Vagina (tissue), 2 donors: ENCODE measurements at regions not wholly inside any gene's neighbourhood (a gene's known extent, or its start where the extent isn't known, plus 50 kb on each side); places are given as distances from the start of the nearest gene placed in this dataset.

ENCODE experiments used
- DNase-seq, 2 donors: peaks; one replicate each; pipeline ENCODE4 v3.0.0-alpha.2; 2017; ENCODE audit errors: extremely low spot score in 2 of 2
- H3K27ac ChIP-seq: fragments of 200-600 bp; sonication (generic); one replicate; pipeline ENCODE4 v1.5.1; 2019
- H3K27me3 ChIP-seq: fragments of 200-600 bp; sonication (generic); one replicate; pipeline ENCODE4 v1.5.1; 2019
- H3K36me3 ChIP-seq, 2 donors: fragments of 200-600 bp; sonication (generic); one replicate each; pipeline ENCODE4 v1.5.1; 2017 to 2019
- H3K4me1 ChIP-seq: fragments of 200-600 bp; sonication (generic); one replicate; pipeline ENCODE4 v1.5.1; 2019
- H3K4me3 ChIP-seq, 2 donors: fragments of 200-600 bp; sonication (generic); 1 replicate in 1 of 2; 2 replicates in 1 of 2; pipeline ENCODE4 v1.5.1; 2016 to 2019
- H3K9me3 ChIP-seq: fragments of 200-600 bp; sonication (generic); one replicate; pipeline ENCODE4 v1.5.1; 2019
- POLR2A ChIP-seq, 2 donors: fragments of 450-650 bp; IDR thresholded peaks; one replicate each; pipeline ENCODE4 v1.6.1; 2017; ENCODE audit warnings: antibody characterized with exemption in 2 of 2, mild to moderate bottlenecking in 2 of 2, moderate library complexity in 2 of 2
- POLR2AphosphoS5 ChIP-seq, 2 donors: sonication (generic); formaldehyde crosslinking; IDR thresholded peaks; one replicate each; pipeline ENCODE4 v1.9.0; 2017; ENCODE audit warnings: antibody characterized with exemption in 2 of 2, mild to moderate bottlenecking in 2 of 2, low read depth in 1 of 2; ENCODE audit not compliant: insufficient read depth in 1 of 2
- intact Hi-C: fragments of 100-400 bp; cut with DNase I; formaldehyde crosslinking; loops from one replicate; pipeline ENCODE4 v1.15.1; 2023
- TF ChIP-seq, protein P1 (sequence below), 3 experiments: fragments of 450-650 bp in 2 of 3; fragments of 200-600 bp in 1 of 3; sonication (generic) in 1 of 3; IDR thresholded peaks; one replicate each; pipeline ENCODE4 v1.5.1; 2017 to 2019; ENCODE audit warnings: antibody characterized with exemption in 3 of 3, mild to moderate bottlenecking in 2 of 3, moderate library complexity in 2 of 3

GRCh38 chr14:87185961-87186560, 806.9 kb downstream of the GALC start:
- no peaks in the 10 kb centered on the region for H3K27me3 ChIP-seq
- no peak for TF ChIP-seq POLR2A (IDR thresholded peaks at IDR 0.05)
- no peak for TF ChIP-seq POLR2AphosphoS5 (IDR thresholded peaks at IDR 0.05; ENCODE audit: insufficient read depth in 1 of 2, low read depth in 1 of 2)
- TF ChIP-seq, protein P1, sequence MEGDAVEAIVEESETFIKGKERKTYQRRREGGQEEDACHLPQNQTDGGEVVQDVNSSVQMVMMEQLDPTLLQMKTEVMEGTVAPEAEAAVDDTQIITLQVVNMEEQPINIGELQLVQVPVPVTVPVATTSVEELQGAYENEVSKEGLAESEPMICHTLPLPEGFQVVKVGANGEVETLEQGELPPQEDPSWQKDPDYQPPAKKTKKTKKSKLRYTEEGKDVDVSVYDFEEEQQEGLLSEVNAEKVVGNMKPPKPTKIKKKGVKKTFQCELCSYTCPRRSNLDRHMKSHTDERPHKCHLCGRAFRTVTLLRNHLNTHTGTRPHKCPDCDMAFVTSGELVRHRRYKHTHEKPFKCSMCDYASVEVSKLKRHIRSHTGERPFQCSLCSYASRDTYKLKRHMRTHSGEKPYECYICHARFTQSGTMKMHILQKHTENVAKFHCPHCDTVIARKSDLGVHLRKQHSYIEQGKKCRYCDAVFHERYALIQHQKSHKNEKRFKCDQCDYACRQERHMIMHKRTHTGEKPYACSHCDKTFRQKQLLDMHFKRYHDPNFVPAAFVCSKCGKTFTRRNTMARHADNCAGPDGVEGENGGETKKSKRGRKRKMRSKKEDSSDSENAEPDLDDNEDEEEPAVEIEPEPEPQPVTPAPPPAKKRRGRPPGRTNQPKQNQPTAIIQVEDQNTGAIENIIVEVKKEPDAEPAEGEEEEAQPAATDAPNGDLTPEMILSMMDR (IDR thresholded peaks at IDR 0.05), result no peak
- H3K4me1 ChIP-seq, result no peaks in the 10 kb centered on the region
- no peaks in the 10 kb centered on the region for H3K36me3 ChIP-seq
- intact Hi-C loops, result no loop called here
- H3K27ac ChIP-seq, result no peak overlapping the region
- no peak overlapping the region for H3K4me3 ChIP-seq
- H3K9me3 ChIP-seq, result no peaks in the 10 kb centered on the region
- no peak for DNase-seq

GRCh38 chr14:87184180-87184579, 808.8 kb downstream of the GALC start:
- Histone ChIP-seq H3K4me3 (no peak overlapping the region), H3K4me1 (no peaks in the 10 kb centered on the region), H3K36me3 (no peaks in the 10 kb centered on the region), H3K9me3 (no peaks in the 10 kb centered on the region), H3K27me3 (no peaks in the 10 kb centered on the region), H3K27ac (no peak overlapping the region)
- no peak for DNase-seq
- TF ChIP-seq POLR2A (IDR thresholded peaks at IDR 0.05) (no peak), POLR2AphosphoS5 (IDR thresholded peaks at IDR 0.05; ENCODE audit: insufficient read depth in 1 of 2, low read depth in 1 of 2) (no peak)
- TF ChIP-seq, protein P1 (IDR thresholded peaks at IDR 0.05), result no peak
- intact Hi-C loops, result no loop called here

GRCh38 chr14:87181288-87181687, 811.7 kb downstream of the GALC start:
- Histone ChIP-seq H3K36me3 (no peaks in the 10 kb centered on the region), H3K9me3 (no peaks in the 10 kb centered on the region), H3K4me3 (no peak overlapping the region), H3K27ac (no peak overlapping the region), H3K27me3 (no peaks in the 10 kb centered on the region), H3K4me1 (no peaks in the 10 kb centered on the region)
- TF ChIP-seq POLR2A (IDR thresholded peaks at IDR 0.05) (no peak), POLR2AphosphoS5 (IDR thresholded peaks at IDR 0.05; ENCODE audit: insufficient read depth in 1 of 2, low read depth in 1 of 2) (no peak)
- TF ChIP-seq, protein P1 (IDR thresholded peaks at IDR 0.05), result no peak
- no peak for DNase-seq
- intact Hi-C loops, result no loop called here

DNA sequence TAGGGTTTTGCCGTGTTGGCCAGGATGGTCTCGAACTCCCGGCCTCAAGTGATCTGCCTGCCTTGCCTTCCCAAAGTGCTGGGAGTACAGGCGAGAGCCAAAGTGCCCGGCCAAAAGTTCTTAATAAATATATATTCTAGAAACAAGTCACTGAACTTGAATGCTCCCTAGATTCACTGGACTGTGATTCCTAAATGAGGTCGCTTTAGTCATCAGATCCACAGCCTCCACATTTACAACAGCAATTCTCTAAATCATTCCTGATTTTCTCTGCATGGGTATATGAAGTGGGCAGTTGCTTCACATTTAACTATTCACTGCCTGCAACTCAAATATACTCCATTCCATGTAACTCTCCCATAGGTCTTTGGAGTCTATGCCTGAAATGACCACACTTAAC, 813.0 kb downstream of the GALC start:
- TF ChIP-seq, protein P1 (IDR thresholded peaks at IDR 0.05), result no peak
- no peak for TF ChIP-seq POLR2A (IDR thresholded peaks at IDR 0.05)
- TF ChIP-seq POLR2AphosphoS5 (IDR thresholded peaks at IDR 0.05; ENCODE audit: insufficient read depth in 1 of 2, low read depth in 1 of 2), result no peak
- intact Hi-C loops, result no loop called here
- Histone ChIP-seq H3K27ac (no peak overlapping the region), H3K4me1 (no peaks in the 10 kb centered on the region), H3K27me3 (no peaks in the 10 kb centered on the region), H3K36me3 (no peaks in the 10 kb centered on the region), H3K4me3 (no peak overlapping the region), H3K9me3 (no peaks in the 10 kb centered on the region)
- DNase-seq, result no peak

- TF ChIP-seq, protein P1 (IDR thresholded peaks at IDR 0.05), result no peak
- TF ChIP-seq POLR2A (IDR thresholded peaks at IDR 0.05) (no peak), POLR2AphosphoS5 (IDR thresholded peaks at IDR 0.05; ENCODE audit: insufficient read depth in 1 of 2, low read depth in 1 of 2) (no peak)
Observed at GRCh38 chr14:87178277-87178676, 814.7 kb downstream of the GALC start.

More at GRCh38 chr14:87178277-87178676, 814.7 kb downstream of the GALC start:
- no peaks in the 10 kb centered on the region for H3K4me1 ChIP-seq
- H3K27me3 ChIP-seq, result no peaks in the 10 kb centered on the region
- no peak for DNase-seq
- H3K27ac ChIP-seq, result no peak overlapping the region
- H3K9me3 ChIP-seq, result no peaks in the 10 kb centered on the region
- intact Hi-C loops, result no loop called here
- H3K36me3 ChIP-seq, result no peaks in the 10 kb centered on the region
- H3K4me3 ChIP-seq, result no peak overlapping the region
